ENCODE measurements at regions not wholly inside any gene's neighbourhood (a gene's known extent, or its start where the extent isn't known, plus 50 kb on each side); places are given as distances from the start of the nearest gene placed in this dataset.
"Not testable (repeated sequence)": the region's sequence is repeated elsewhere in the genome, so short reads cannot be mapped to it uniquely, and the experiment has no call there.

GRCh38 chrX:47302396-47302795 is 68.0 kb upstream of the ZNF157 start:
- no peak for DNase-seq (ENCODE audit: low read depth, low spot score)

GRCh38 chrX:47306471-47307023 is 63.8 kb upstream of the ZNF157 start:
- DNase-seq (ENCODE audit: low read depth, low spot score): not testable (repeated sequence)

GRCh38 chrX:47311932-47312774 is 58.2 kb upstream of the ZNF157 start:
- peak; percentile 7 for DNase-seq (ENCODE audit: low read depth, low spot score)

- DNase-seq (ENCODE audit: low read depth, low spot score): no peak
These were observed 57.3 kb upstream of the ZNF157 start for GRCh38 chrX:47313056-47313455.

- DNase-seq (ENCODE audit: low read depth, low spot score): no peak
These were observed 53.9 kb upstream of the ZNF157 start for GRCh38 chrX:47316276-47317025.

All from pulmonary artery endothelial cell (primary cell).